DMS153 treated with DMSO at 0.1 percent for 48 hours (cell line): ENCODE measurements at regions not wholly inside any gene's neighbourhood (a gene's known extent, or its start where the extent isn't known, plus 50 kb on each side); places are given as distances from the start of the nearest gene placed in this dataset.
A peak's percentile ranks its signal among the peaks of the same experiment; 100 is the strongest.
"Not testable (repeated sequence)": the region's sequence is repeated elsewhere in the genome, so short reads cannot be mapped to it uniquely, and the experiment has no call there.

Experiments used
- DNase-seq: peaks from one replicate; lab custom pipeline; 2025; ENCODE audit not compliant: unreplicated experiment; lab: John Stamatoyannopoulos, UW

- peak; percentile 76 for DNase-seq
Measured at GRCh38 chr20:16801919-16802651, 53.9 kb downstream of the OTOR start.

- no peak for DNase-seq
Measured at GRCh38 chr20:16802652-16802935, 54.4 kb downstream of the OTOR start.

- peak; percentile 77 for DNase-seq
Measured at GRCh38 chr20:16803965-16804792, 56.0 kb downstream of the OTOR start.

- DNase-seq = no peak
Measured at GRCh38 chr20:16804793-16805187, 56.6 kb downstream of the OTOR start.

GRCh38 chr20:16806061-16806460 lies 57.9 kb downstream of the OTOR start:
- no peak for DNase-seq

- DNase-seq = no peak
Measured at GRCh38 chr20:16806886-16807285, 58.7 kb downstream of the OTOR start.

GRCh38 chr20:16808796-16809195 lies 60.6 kb downstream of the OTOR start:
- DNase-seq = no peak

- DNase-seq = no peak
Measured at GRCh38 chr20:16810216-16810615, 62.1 kb downstream of the OTOR start.

GRCh38 chr20:16816192-16816591 lies 68.0 kb downstream of the OTOR start:
- DNase-seq = no peak

- no peak for DNase-seq
Measured at GRCh38 chr20:16819483-16819882, 71.3 kb downstream of the OTOR start.

- peak; percentile 9 for DNase-seq
Measured at GRCh38 chr20:16821211-16822089, 73.3 kb downstream of the OTOR start.

GRCh38 chr20:16824664-16825063 lies 76.5 kb downstream of the OTOR start:
- no peak for DNase-seq

GRCh38 chr20:16828666-16829305 lies 80.6 kb downstream of the OTOR start:
- DNase-seq = no peak

- not testable (repeated sequence) for DNase-seq
Measured at GRCh38 chr20:16835690-16836089, 87.5 kb downstream of the OTOR start.

GRCh38 chr20:16842486-16843120 lies 94.4 kb downstream of the OTOR start:
- DNase-seq = no peak

GRCh38 chr20:16844406-16844805 lies 96.2 kb downstream of the OTOR start:
- DNase-seq = no peak

- no peak for DNase-seq
Measured at GRCh38 chr20:16846006-16846405, 97.8 kb downstream of the OTOR start.

GRCh38 chr20:16848061-16848460 lies 99.9 kb downstream of the OTOR start:
- DNase-seq = no peak

GRCh38 chr20:16848526-16848925 lies 100.4 kb downstream of the OTOR start:
- no peak for DNase-seq

- no peak for DNase-seq
Measured at GRCh38 chr20:16860914-16861313, 112.8 kb downstream of the OTOR start.

- DNase-seq = no peak
Measured at GRCh38 chr20:16861708-16862107, 113.5 kb downstream of the OTOR start.
